ENCODE measurements at regions not wholly inside any gene's neighbourhood (a gene's known extent, or its start where the extent isn't known, plus 50 kb on each side); places are given as distances from the start of the nearest gene placed in this dataset.

GRCh38 chr1:59018860-59019259 is 235.0 kb upstream of the JUN start:
- Histone ChIP-seq H3K36me3 (ENCODE audit: insufficient read depth, low read length) (no peaks in the 10 kb centered on the region), H3K79me2 (ENCODE audit: insufficient read depth, low read length) (no peaks in the 10 kb centered on the region), H2AFZ (ENCODE audit: low read length) (no peak overlapping the region), H3K27ac (ENCODE audit: low read depth, low read length) (no peak overlapping the region), H3K4me3 (ENCODE audit: insufficient read depth, low read length) (no peak overlapping the region), H3K4me1 (ENCODE audit: insufficient read depth, low read length) (peaks cover 42% of the 10 kb centered on the region), H3K4me2 (ENCODE audit: insufficient read depth, low read length) (no peak overlapping the region), H4K20me1 (ENCODE audit: insufficient read depth, low read length) (no peaks in the 10 kb centered on the region), H3K9me3 (ENCODE audit: low read depth, low read length) (no peaks in the 10 kb centered on the region), H3K27me3 (ENCODE audit: insufficient read depth, low read length) (no peaks in the 10 kb centered on the region)
- no peak for TF ChIP-seq CTCF (IDR thresholded peaks at IDR 0.05; ENCODE audit: extremely low read depth, low read depth, low read length)
- DNase-seq (ENCODE audit: insufficient read length, low spot score, missing footprints): no peak

- no peaks in the 10 kb centered on the region for H3K9me3 ChIP-seq (ENCODE audit: low read depth, low read length)
- TF ChIP-seq CTCF (IDR thresholded peaks at IDR 0.05; ENCODE audit: extremely low read depth, low read depth, low read length): no peak
- peaks cover 40% of the 10 kb centered on the region for H3K4me1 ChIP-seq (ENCODE audit: insufficient read depth, low read length)
- H4K20me1 ChIP-seq (ENCODE audit: insufficient read depth, low read length): no peaks in the 10 kb centered on the region
- H3K27ac ChIP-seq (ENCODE audit: low read depth, low read length): peak overlapping the region; percentile 78
- peak overlapping the region; percentile 94 for H2AFZ ChIP-seq (ENCODE audit: low read length)
- H3K4me3 ChIP-seq (ENCODE audit: insufficient read depth, low read length): peak overlapping the region; percentile 60
- DNase-seq (ENCODE audit: insufficient read length, low spot score, missing footprints): peak; percentile 83
- no peaks in the 10 kb centered on the region for H3K27me3 ChIP-seq (ENCODE audit: insufficient read depth, low read length)
- H3K79me2 ChIP-seq (ENCODE audit: insufficient read depth, low read length): no peaks in the 10 kb centered on the region
- H3K36me3 ChIP-seq (ENCODE audit: insufficient read depth, low read length): no peaks in the 10 kb centered on the region
- peak overlapping the region; percentile 88 for H3K4me2 ChIP-seq (ENCODE audit: insufficient read depth, low read length)
Measured at GRCh38 chr1:59020151-59020997, 236.5 kb upstream of the JUN start.

- Histone ChIP-seq H4K20me1 (ENCODE audit: insufficient read depth, low read length) (no peaks in the 10 kb centered on the region), H3K4me3 (ENCODE audit: insufficient read depth, low read length) (no peak overlapping the region), H3K36me3 (ENCODE audit: insufficient read depth, low read length) (no peaks in the 10 kb centered on the region), H3K4me2 (ENCODE audit: insufficient read depth, low read length) (no peak overlapping the region), H3K79me2 (ENCODE audit: insufficient read depth, low read length) (no peaks in the 10 kb centered on the region), H2AFZ (ENCODE audit: low read length) (no peak overlapping the region), H3K4me1 (ENCODE audit: insufficient read depth, low read length) (peaks cover 43% of the 10 kb centered on the region), H3K27me3 (ENCODE audit: insufficient read depth, low read length) (no peaks in the 10 kb centered on the region), H3K27ac (ENCODE audit: low read depth, low read length) (no peak overlapping the region), H3K9me3 (ENCODE audit: low read depth, low read length) (no peaks in the 10 kb centered on the region)
- no peak for DNase-seq (ENCODE audit: insufficient read length, low spot score, missing footprints)
- TF ChIP-seq CTCF (IDR thresholded peaks at IDR 0.05; ENCODE audit: extremely low read depth, low read depth, low read length): no peak
Measured at GRCh38 chr1:59022199-59022598, 238.4 kb upstream of the JUN start.

- Histone ChIP-seq H4K20me1 (ENCODE audit: insufficient read depth, low read length) (no peaks in the 10 kb centered on the region), H3K27me3 (ENCODE audit: insufficient read depth, low read length) (no peaks in the 10 kb centered on the region), H3K36me3 (ENCODE audit: insufficient read depth, low read length) (no peaks in the 10 kb centered on the region), H2AFZ (ENCODE audit: low read length) (no peak overlapping the region), H3K4me1 (ENCODE audit: insufficient read depth, low read length) (peaks cover 42% of the 10 kb centered on the region), H3K79me2 (ENCODE audit: insufficient read depth, low read length) (no peaks in the 10 kb centered on the region), H3K4me3 (ENCODE audit: insufficient read depth, low read length) (no peak overlapping the region), H3K4me2 (ENCODE audit: insufficient read depth, low read length) (no peak overlapping the region), H3K9me3 (ENCODE audit: low read depth, low read length) (no peaks in the 10 kb centered on the region), H3K27ac (ENCODE audit: low read depth, low read length) (no peak overlapping the region)
- no peak for DNase-seq (ENCODE audit: insufficient read length, low spot score, missing footprints)
- TF ChIP-seq CTCF (IDR thresholded peaks at IDR 0.05; ENCODE audit: extremely low read depth, low read depth, low read length): no peak
Measured at GRCh38 chr1:59022799-59023198, 239.0 kb upstream of the JUN start.

Measured in osteoblast (primary cell).